ENCODE measurements at regions not wholly inside any gene's neighbourhood (a gene's known extent, or its start where the extent isn't known, plus 50 kb on each side); places are given as distances from the start of the nearest gene placed in this dataset.

- TF ChIP-seq, protein P1, sequence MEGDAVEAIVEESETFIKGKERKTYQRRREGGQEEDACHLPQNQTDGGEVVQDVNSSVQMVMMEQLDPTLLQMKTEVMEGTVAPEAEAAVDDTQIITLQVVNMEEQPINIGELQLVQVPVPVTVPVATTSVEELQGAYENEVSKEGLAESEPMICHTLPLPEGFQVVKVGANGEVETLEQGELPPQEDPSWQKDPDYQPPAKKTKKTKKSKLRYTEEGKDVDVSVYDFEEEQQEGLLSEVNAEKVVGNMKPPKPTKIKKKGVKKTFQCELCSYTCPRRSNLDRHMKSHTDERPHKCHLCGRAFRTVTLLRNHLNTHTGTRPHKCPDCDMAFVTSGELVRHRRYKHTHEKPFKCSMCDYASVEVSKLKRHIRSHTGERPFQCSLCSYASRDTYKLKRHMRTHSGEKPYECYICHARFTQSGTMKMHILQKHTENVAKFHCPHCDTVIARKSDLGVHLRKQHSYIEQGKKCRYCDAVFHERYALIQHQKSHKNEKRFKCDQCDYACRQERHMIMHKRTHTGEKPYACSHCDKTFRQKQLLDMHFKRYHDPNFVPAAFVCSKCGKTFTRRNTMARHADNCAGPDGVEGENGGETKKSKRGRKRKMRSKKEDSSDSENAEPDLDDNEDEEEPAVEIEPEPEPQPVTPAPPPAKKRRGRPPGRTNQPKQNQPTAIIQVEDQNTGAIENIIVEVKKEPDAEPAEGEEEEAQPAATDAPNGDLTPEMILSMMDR (IDR thresholded peaks at IDR 0.05) = no peak
- no peak for TF ChIP-seq POLR2A (IDR thresholded peaks at IDR 0.05)
Observed at GRCh38 chr2:226488034-226488433, 311.6 kb downstream of the IRS1 start.

Measured in heart left ventricle (tissue), 13 donors.